ENCODE measurements at regions not wholly inside any gene's neighbourhood (a gene's known extent, or its start where the extent isn't known, plus 50 kb on each side); places are given as distances from the start of the nearest gene placed in this dataset.
"Not testable (repeated sequence)": the region's sequence is repeated elsewhere in the genome, so short reads cannot be mapped to it uniquely, and the experiment has no call there.

DNA sequence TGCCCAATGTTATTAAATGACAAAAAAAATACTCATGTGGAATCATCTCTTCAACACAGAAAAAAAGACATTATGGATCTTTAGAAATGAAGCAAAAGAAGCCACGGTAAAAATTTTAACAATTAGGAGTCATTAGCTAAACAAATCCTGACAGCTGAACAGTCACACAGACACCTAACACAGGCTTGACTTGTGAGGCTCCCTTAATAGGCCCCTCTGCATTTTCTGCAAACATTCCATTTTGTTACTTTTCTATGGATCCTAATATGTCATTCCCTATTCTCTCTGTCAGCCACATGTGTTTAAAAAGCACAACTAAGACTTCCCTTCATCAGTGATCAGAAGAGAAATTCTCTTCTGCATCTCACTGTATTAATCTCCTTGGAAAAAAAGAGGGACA is 1331.5 kb downstream of the CDH8 start:
- no peak for DNase-seq (ENCODE audit: extremely low read depth in 1 of 2, low read depth in 1 of 2)

DNA sequence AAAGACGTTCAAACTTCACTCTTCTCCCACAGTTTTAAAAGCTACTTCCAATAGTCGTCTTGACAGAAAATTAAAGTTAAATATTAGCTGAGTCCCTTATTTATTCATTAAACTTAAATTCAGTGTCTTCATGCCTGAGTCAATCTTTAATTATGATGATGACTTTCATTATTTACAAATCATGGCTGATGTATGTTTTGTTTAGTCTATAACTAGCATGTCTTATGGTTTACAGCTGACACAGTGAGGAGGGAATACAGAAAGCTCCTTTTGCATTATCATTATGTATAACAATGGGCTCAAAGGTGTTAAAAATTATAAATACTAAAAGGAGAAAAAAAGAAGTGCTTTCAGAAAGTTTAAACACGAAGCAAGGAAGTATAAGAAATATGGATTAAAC is 1333.1 kb downstream of the CDH8 start:
- no peak for DNase-seq (ENCODE audit: extremely low read depth in 1 of 2, low read depth in 1 of 2)

DNA sequence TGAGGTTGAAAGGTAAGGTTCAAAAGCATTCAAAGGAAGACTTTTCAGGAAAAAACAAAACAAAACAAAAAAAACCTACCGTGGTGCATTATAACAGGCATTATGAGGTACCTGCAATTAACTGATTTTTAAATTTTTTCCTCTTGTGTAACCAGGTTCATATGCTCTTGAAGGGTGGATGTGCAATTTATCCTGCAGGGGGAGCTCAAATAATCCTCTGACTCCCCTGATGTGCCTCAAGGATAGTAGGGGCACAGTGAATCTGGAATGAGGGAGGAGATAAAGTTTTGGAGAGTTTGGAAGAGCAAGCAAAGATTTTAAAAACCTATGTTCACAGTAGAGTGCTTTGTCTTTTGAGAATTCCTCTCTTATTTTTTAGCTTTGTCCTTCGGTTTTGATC is 1349.4 kb downstream of the CDH8 start:
- DNase-seq (ENCODE audit: extremely low read depth in 1 of 2, low read depth in 1 of 2) = no peak

DNA sequence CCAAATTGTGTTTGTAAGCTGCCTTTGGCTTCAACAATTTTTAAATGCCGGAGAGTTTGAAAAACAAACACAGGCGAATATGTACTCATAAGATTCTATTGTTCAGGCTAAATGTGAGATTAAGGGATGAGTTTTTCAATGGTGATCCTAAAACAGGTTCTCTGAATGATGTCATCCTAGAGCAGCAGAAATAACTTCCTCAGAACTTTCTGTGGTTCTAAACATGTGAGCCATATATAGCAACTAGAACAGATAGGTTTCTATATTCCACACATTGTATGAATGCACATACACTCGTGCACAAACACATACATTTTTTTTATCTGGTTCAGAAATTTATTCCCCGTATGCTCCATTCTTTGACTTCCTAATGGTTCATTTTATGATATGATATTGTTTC is 1352.2 kb downstream of the CDH8 start:
- no peak for DNase-seq (ENCODE audit: extremely low read depth in 1 of 2, low read depth in 1 of 2)

DNA sequence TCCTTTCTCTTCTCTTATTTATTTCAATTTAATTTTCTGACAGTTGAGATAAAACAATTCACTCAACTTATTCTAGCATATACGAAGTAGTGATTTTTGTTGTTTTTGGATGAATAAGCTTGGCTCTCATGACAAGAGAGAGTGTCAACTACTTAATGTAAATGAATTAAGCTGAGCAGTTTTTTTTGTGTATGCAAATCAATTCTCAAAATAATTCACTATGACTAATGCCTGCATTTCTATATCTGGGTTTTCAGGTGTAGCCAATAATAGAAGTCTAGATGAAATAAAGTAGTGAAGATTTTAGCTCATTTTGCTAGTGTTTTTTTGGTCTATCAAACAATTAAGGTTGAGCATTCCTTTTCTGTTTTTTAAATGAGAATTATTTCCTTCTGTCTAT is 1354.0 kb downstream of the CDH8 start:
- no peak for DNase-seq (ENCODE audit: extremely low read depth in 1 of 2, low read depth in 1 of 2)

DNA sequence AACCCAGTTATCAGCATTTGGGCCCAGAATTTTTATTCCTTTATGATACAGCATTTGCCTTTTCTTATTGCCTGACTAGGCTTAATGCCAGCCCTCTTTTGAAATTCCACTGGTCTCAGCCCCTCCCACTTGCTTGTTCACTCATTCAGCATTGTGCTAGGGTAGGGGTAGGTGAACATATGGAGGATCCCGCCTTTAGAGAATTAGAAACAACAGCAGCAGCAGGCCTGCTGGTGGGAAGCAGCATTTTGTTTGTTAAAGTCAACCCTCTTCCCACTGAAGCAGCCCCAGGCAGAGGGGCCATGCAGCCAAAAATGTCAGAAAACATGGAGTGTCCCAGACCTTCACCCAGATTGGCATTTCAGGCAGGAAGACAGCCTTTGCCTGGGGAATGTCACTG is 1355.2 kb downstream of the CDH8 start:
- no peak for DNase-seq (ENCODE audit: extremely low read depth in 1 of 2, low read depth in 1 of 2)

DNA sequence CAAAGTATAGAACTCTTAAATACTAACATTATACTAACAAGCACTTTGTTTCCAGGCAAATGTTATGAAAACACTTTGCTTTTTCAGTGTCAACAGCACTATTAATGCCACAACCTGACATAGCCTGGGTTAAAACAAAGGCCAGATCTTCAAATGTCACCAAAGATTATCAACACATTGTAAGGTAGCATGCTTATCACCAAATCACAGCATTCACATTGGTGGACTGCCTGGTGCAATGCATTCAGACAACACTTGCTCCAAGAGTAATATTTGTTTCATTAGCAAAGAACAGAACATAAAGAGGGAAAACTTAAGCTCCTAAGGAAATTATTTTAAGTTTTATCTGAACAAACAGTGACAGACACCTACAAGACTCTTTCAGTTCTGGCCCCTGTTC is 1361.2 kb downstream of the CDH8 start:
- DNase-seq (ENCODE audit: extremely low read depth in 1 of 2, low read depth in 1 of 2) = no peak

DNA sequence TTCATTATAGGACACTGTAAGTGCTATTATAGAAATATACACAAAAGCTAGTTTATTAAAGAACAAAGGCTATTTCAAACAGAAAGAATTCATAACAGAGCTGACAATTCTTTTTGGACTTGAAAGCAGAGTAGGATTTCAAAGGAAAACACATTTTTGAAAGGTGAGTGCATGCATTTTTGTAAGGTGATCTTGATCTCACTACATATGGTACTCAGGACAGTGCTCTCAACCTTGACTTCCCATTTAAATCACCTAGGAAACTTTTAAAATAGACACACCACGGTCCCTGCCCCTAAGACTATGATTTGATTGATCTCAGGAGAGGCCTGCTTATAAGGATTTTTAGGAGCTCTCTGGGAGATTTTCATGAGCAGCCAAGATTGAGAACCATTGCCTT is 1362.0 kb downstream of the CDH8 start:
- DNase-seq (ENCODE audit: extremely low read depth in 1 of 2, low read depth in 1 of 2) = no peak

DNA sequence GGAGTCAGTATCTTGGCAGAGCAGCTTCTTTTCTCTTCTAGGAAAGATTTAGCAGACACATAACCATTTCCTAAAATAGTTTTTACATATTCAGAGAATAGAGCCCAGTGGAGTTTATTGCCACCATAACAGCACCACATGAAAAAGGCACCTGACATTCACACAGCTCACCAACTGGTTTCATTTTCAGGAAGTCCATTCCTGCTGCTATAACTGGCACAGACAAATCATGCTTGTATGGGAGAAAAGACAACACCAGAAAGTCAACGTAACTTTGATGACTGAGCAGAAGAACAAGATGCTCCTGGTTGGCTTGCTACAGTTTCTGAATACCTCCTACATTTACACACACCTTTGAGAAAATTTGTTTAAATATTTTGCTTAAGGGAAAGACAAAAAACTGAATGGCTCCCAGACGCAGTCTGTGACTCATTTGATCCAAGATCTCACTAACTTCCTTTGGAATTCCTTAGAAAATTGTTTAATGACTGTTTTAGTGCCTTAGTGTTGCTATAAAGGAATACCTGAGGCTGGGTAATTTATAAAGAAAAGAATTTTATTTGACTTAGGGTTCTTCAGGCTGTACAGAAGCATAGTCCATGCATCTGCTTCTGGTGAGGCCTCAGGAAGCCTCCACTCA is 1380.6 kb downstream of the CDH8 start:
- no peak for DNase-seq (ENCODE audit: extremely low read depth in 1 of 2, low read depth in 1 of 2)

DNA sequence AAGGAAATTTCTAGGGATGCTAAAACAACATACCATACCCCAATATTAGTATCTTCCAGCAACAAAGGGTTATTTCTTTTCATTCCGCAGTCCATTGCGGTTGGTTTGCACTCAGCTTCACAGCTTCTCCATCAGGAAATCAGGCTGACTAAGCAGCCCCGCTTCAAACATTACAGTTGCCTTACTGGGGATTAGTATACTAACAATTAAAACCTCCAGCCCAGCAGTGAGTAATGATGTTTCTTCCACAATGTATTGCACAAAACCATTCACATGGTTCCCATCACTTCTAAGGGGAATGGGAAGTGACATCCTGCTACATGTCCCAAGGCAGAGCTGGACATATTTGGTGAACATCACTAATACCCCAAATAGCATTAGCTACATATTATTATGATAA is 1384.9 kb downstream of the CDH8 start:
- DNase-seq (ENCODE audit: extremely low read depth in 1 of 2, low read depth in 1 of 2) = no peak

DNA sequence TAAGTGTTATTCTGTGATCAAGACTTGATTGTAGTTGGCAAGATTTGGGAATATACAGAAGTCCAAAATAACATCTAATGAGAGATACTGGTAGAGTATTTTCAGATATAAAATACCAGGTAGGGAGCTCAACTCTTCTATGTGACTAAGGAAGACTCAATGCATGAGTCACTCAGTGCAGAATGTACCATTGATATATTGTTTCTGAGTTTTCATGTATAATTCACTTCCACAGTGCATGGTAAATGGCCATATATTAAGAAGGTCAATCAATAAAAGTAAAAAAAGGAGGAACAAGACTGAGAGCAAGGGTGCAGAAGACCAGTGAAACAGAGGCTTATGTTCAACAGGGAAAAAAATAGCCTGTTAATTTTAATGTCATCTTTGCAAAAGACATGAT is 1387.9 kb downstream of the CDH8 start:
- no peak for DNase-seq (ENCODE audit: extremely low read depth in 1 of 2, low read depth in 1 of 2)

DNA sequence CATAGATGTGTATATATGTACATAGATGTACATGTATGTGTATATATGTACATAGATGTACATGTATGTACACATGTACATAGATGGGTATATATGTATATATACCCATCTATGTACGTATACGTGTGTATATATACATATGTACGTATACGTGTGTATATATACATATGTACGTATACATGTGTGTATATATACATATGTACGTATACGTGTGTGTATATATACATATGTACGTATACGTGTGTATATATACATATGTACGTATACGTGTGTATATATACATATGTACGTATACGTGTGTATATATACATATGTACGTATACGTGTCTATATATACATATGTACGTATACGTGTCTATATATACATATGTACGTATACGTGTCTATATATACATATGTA is 1388.8 kb downstream of the CDH8 start:
- DNase-seq (ENCODE audit: extremely low read depth in 1 of 2, low read depth in 1 of 2) = not testable (repeated sequence)

DNA sequence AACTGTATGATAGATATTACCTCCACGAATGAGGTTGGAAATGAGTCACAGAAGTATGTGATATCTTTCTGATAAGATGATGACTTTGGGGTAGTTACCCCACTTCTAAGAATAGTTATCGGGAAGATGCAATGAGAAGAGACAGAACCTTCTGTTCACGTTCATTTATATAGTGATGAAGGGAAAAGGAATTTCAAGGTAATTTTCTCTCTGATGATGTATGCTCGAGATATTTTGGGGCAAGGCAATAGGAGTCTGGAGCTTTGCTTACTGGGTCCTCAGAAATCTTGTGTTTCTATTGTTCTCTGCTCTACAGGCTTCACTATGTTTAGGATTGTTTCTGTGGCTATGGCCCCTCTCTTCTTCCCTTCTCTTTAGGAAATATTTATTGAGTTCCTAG is 1389.6 kb downstream of the CDH8 start:
- no peak for DNase-seq (ENCODE audit: extremely low read depth in 1 of 2, low read depth in 1 of 2)

DNA sequence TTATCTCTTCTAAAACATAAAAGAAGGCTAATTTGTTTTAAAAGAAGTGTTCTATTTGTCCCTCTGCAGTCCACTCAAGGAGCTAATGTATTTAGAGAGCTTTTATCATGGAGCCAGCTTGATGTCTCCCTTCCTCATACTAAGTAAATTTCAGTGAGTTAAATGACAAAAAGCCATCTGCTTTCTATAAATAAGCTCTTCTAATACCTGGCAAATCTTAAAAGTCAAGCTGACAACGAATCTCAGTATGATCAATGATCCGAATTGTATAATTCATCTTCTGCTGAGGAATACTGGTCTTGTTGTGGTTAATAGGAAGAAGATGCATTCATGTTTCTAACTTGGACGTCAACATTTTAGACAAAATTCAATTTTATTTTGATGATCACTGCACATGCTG is 1390.7 kb downstream of the CDH8 start:
- DNase-seq (ENCODE audit: extremely low read depth in 1 of 2, low read depth in 1 of 2) = no peak

DNA sequence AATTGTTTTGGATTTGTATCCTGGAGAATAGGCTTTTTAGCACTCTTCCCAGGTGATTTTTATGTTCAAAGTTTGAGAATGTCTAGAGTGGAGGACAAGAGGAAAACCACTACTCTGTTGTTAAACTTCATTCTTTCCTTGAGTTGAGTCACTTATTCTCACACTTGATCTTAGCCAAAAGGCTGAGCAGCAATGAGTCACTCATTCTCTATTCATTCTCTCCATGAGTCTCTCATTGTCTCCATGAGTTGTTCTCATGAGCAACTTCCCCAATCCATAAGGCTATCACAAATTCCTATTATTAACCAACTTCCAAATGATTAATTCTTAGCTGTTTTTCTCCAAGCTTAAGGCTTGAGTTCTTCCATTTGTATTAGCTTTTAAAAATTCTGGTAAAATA is 1393.3 kb downstream of the CDH8 start:
- DNase-seq (ENCODE audit: extremely low read depth in 1 of 2, low read depth in 1 of 2) = no peak

DNA sequence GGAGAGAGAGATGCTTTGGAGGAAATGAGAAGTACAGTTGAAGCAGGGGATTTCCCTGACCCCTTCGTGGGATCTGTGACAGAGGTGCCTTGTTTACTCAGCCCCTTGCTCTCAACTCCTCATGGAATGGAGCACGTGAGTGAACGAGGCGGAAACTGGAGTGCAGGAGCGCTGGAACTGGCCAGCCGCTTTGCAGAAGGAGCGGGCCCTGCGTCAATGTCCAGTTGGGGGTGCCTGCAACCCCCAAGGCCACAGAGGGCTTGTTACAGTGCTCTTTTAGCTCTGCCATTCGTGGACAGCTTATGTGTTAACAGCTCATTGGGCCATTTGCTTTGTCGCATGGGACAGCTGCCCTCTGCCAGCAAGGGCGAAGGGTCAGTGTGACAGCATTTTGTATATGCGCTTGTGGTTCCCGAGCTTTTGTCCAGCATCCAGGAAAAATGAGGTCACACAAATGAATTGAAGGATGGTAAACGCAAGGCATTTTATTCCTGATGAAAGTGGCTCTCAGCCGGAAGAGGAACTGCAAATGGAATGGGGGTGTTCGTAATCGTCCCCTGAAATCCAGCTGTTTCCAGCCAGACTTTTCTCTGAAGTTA is 1395.1 kb downstream of the CDH8 start:
- no peak for DNase-seq (ENCODE audit: extremely low read depth in 1 of 2, low read depth in 1 of 2)

DNA sequence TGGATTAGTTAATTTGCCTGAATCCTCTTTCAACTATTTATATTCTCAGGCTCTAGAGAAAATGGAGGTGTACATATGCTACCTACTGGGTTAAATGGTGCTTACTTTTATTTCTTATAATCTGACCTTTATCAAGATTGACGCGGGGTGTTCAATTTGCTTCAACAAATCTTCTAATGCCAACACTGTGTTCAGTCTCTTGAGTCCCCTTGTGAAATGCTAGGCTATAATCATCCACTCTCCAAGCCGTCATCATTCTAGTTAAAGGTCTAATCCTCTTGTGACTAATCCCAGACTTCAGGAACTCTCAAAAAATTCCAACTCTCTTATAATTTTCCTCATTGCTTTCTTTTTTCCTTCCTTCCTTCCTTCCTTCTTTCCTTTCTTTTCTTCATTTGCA is 1396.2 kb downstream of the CDH8 start:
- no peak for DNase-seq (ENCODE audit: extremely low read depth in 1 of 2, low read depth in 1 of 2)

DNA sequence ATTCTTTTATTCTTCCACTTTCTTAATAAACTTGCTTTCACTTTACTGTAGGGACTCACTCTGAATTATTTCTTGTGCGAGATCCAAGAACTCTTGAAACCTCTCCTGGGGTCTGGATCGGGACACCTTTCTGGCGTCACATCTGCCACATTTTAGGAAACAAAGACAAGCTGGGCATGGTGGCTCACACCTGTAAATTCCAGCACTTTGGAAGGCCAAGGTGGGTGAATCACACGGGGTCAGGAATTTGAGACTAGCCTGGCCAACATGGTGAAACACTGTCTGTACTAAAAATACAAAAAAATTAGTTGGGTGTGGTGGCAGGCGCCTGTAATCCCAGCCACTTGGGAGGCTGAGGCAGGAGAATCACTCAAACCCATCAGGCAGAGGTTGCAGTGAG is 1399.6 kb downstream of the CDH8 start:
- DNase-seq (ENCODE audit: extremely low read depth in 1 of 2, low read depth in 1 of 2) = not testable (repeated sequence)

DNA sequence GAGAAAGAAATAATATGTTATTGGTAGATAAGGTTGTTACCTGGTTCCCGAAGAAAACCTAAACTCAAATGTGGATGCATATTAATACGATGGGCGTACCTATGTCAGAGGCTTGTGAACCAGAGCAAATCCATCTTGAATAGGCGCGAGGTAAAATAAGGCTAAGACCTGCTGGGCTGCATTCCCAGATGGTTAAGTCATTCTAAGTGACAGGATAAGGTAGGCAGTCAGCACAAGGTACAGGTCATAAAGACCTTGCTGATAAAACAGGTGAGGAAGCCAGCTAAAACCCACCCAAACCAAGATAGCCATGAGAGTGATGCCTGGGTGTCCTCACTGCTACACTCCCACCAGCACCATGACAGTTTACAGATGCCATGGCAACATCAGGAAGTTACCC is 1400.1 kb downstream of the CDH8 start:
- no peak for DNase-seq (ENCODE audit: extremely low read depth in 1 of 2, low read depth in 1 of 2)

DNA sequence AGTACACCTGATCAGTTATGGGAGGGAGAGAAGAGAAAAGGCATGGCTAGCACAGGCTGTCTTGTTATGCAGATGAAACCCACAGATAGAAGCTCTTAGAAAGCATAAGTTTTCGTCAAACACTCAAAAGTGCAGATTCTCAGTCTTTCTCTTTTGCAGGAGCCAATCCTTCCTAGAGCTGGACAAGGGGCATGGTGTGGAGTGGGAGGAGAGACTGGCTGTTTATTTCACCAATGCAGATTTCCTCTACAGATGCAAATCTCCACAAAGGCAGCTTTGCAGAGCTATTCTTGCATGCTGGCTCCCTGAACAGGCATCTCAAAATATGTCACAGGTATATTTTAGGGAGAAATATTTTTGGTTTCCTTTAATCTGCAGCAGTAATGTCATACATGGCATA is 1400.7 kb downstream of the CDH8 start:
- no peak for DNase-seq (ENCODE audit: extremely low read depth in 1 of 2, low read depth in 1 of 2)

DNA sequence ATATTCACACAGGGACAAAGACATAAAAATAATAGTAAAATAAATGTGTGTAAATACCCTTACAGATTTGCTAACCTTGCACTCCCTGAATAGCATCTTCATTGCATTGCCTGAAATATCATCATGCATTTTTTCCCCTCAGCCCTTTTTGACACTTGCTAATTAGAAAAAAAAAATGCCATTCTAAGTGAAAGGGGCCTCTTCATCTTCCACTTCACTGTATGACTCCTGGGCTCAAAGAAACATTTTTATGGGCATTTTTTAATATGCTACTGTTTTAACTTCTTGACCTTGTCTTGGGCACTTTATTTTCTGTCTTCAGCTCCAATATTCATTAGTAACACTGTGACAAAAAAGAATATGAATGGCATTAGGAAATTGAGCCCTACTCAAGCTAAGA is 1424.4 kb downstream of the CDH8 start:
- no peak for DNase-seq (ENCODE audit: extremely low read depth in 1 of 2, low read depth in 1 of 2)

DNA sequence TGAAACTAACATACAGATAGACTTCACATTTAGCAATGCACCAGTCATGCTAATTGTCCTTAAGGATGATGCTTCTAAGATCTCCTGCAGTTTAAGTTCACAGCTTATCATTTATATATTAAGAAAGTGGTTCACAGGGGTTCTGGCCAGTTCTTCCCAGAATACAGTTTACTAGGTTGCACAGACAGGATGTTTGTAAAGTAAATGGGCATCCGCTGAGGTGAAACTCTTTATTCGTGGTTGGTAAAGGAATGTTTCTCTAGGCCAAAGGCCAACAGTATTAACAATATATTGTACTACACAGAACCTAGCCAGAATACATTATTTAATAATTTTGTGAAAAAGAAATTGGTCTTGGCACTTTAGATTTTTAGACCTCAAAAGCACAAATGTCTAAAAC is 1427.3 kb downstream of the CDH8 start:
- no peak for DNase-seq (ENCODE audit: extremely low read depth in 1 of 2, low read depth in 1 of 2)

DNA sequence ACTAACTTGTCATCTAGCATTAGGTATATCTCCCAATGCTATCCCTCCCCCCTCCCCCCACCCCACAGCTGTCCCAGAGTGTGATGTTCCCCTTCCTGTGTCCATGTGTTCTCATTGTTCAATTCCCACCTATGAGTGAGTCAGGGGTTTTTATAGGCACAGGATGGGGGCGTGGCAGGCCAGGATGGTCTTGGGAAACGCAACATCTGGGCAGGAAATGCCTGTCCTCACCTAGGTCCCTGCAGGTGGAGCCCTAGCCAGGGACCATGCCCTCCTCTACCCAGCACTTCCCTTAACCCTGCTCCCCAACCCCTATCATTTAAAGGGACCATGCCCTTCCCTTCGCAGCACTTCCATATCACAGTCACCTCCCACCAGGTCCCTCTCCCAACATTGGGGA is 1430.6 kb downstream of the CDH8 start:
- not testable (repeated sequence) for DNase-seq (ENCODE audit: extremely low read depth in 1 of 2, low read depth in 1 of 2)
